HepG2 (cell line): ENCODE measurements at regions not wholly inside any gene's neighbourhood (a gene's known extent, or its start where the extent isn't known, plus 50 kb on each side); places are given as distances from the start of the nearest gene placed in this dataset.
A peak's percentile ranks its signal among the peaks of the same experiment; 100 is the strongest.

Source experiments
- FOXC1 ChIP-seq: sonication (generic); formaldehyde crosslinking; IDR thresholded peaks from 2 replicates; pipeline ENCODE4 v1.8.0; 2022; ENCODE audit warnings: mild to moderate bottlenecking, missing genetic modification reagents, borderline replicate concordance
- GLMP ChIP-seq: sonication (generic); formaldehyde crosslinking; IDR thresholded peaks from 2 replicates; pipeline ENCODE4 v1.9.0; 2021; ENCODE audit warnings: missing genetic modification reagents, mild to moderate bottlenecking, borderline replicate concordance
- HOXA9 ChIP-seq: sonication (generic); formaldehyde crosslinking; IDR thresholded peaks from 2 replicates; pipeline ENCODE4 v1.8.1; 2022; ENCODE audit warnings: missing genetic modification reagents, mild to moderate bottlenecking, moderate library complexity, borderline replicate concordance
- ISL2 ChIP-seq: sonication (generic); formaldehyde crosslinking; IDR thresholded peaks from 2 replicates; pipeline ENCODE4 v1.5.0; 2020; ENCODE audit warnings: missing genetic modification reagents
- KAT8 ChIP-seq: IDR thresholded peaks from 2 replicates; pipeline ENCODE4 v1.6.1; 2016; ENCODE audit warnings: missing genetic modification reagents, missing compliant biosample characterization
- LBX2 ChIP-seq: sonication (generic); formaldehyde crosslinking; IDR thresholded peaks from 2 replicates; pipeline ENCODE4 v1.5.0; 2020; ENCODE audit warnings: missing genetic modification reagents, mild to moderate bottlenecking, borderline replicate concordance
- MIXL1 ChIP-seq: IDR thresholded peaks from 2 replicates; pipeline ENCODE4 v1.6.1; 2016
- MTA3 ChIP-seq: sonication (generic); formaldehyde crosslinking; IDR thresholded peaks from 2 replicates; pipeline ENCODE4 v1.4.0; 2020; ENCODE audit warnings: missing genetic modification reagents
- RARA ChIP-seq: IDR thresholded peaks from 2 replicates; pipeline ENCODE4 v1.6.1; 2016; ENCODE audit warnings: missing genetic modification reagents, missing compliant biosample characterization
- RBAK ChIP-seq: sonication (generic); formaldehyde crosslinking; IDR thresholded peaks from 2 replicates; pipeline ENCODE4 v1.5.1; 2020; ENCODE audit warnings: mild to moderate bottlenecking, missing genetic modification reagents
- SIN3B ChIP-seq: fragments of 150-350 bp; IDR thresholded peaks from 2 replicates; pipeline ENCODE4 v1.6.1; 2014; ENCODE audit warnings: low read length
- TARDBP ChIP-seq: sonication (generic); formaldehyde crosslinking; IDR thresholded peaks from 2 replicates; pipeline ENCODE4 v1.8.0; 2022; ENCODE audit warnings: mild to moderate bottlenecking, missing genetic modification reagents
- TFE3 ChIP-seq: IDR thresholded peaks from 2 replicates; pipeline ENCODE4 v1.6.1; 2016
- ZBTB43 ChIP-seq: sonication (generic); formaldehyde crosslinking; conservative IDR thresholded peaks from 2 replicates; pipeline ENCODE4 v1.4.0; 2020; ENCODE audit warnings: missing genetic modification reagents
- ZFX ChIP-seq: sonication (generic); formaldehyde crosslinking; IDR thresholded peaks from 2 replicates; pipeline ENCODE4 v1.4.0; 2020; ENCODE audit warnings: mild to moderate bottlenecking, low read depth, missing genetic modification reagents, moderate library complexity
- ZKSCAN5 ChIP-seq: sonication (generic); formaldehyde crosslinking; IDR thresholded peaks from 2 replicates; pipeline ENCODE4 v1.5.1; 2020; ENCODE audit warnings: mild to moderate bottlenecking, missing genetic modification reagents
- ZNF12 ChIP-seq: sonication (generic); formaldehyde crosslinking; IDR thresholded peaks from 2 replicates; pipeline ENCODE4 v1.5.0; 2020; ENCODE audit warnings: missing genetic modification reagents
- ZNF230 ChIP-seq: sonication (generic); formaldehyde crosslinking; IDR thresholded peaks from 2 replicates; pipeline ENCODE4 v1.4.0; 2020; ENCODE audit warnings: mild to moderate bottlenecking, missing genetic modification reagents
- ZNF317 ChIP-seq: sonication (generic); formaldehyde crosslinking; IDR thresholded peaks from 2 replicates; pipeline ENCODE4 v1.5.0; 2020; ENCODE audit warnings: mild to moderate bottlenecking, missing genetic modification reagents
- ZNF543 ChIP-seq: sonication (generic); formaldehyde crosslinking; IDR thresholded peaks from 2 replicates; pipeline ENCODE4 v1.4.0; 2020; ENCODE audit warnings: mild to moderate bottlenecking, missing genetic modification reagents
- ZNF781 ChIP-seq: sonication (generic); formaldehyde crosslinking; IDR thresholded peaks from 2 replicates; pipeline ENCODE4 v1.5.1; 2020; ENCODE audit warnings: borderline replicate concordance, mild to moderate bottlenecking, missing genetic modification reagents; ENCODE audit errors: not compliant biosample characterization
- TF ChIP-seq, protein P1 (sequence below): sonication (generic); formaldehyde crosslinking; IDR thresholded peaks from 2 replicates; pipeline ENCODE4 v1.5.1; 2020; ENCODE audit warnings: mild to moderate bottlenecking, missing genetic modification reagents, moderate library complexity
- TF ChIP-seq, protein P2 (sequence below): sonication (generic); formaldehyde crosslinking; IDR thresholded peaks from 2 replicates; pipeline ENCODE4 v1.5.0; 2020; ENCODE audit warnings: missing genetic modification reagents
- TF ChIP-seq, protein P3 (sequence below): sonication (generic); formaldehyde crosslinking; IDR thresholded peaks from 2 replicates; pipeline ENCODE4 v1.8.0; 2022; ENCODE audit warnings: mild to moderate bottlenecking, missing genetic modification reagents, borderline replicate concordance

DNA sequence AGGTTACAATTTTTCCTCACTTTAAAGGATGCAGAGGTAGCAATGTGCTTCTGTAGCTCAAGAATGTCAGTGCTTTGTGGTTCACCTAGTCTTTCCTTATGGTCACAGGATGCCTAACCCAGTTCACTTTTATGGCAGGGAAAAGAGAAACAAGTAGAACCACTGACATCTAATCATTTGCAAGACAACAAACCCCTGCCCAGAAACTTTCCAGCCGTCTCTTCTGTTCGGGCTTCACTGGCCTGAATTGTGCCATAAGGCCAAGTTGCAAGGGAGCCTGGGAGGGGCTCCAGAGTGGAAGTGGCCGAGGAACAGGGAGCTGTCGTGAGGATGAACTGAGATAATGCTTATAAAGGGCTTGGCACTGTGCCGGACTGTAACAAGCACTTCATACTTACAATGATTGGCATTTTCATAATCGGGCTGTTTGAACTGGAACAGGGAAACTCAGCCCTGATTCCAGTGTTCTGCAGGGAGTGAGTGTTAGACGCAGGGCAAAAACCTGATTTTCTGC lies 212.6 kb downstream of the BCAS1 start (continued):
- TF ChIP-seq ZNF317 (CRISPR knock-in tag) (no peak), ZNF781 (CRISPR knock-in tag) (no peak), KAT8 (0 out of 2 replicates have a peak, but pooled peaks have one; percentile 16), ZNF543 (CRISPR knock-in tag) (no peak), MIXL1 (CRISPR knock-in tag) (no peak), SIN3B (no peak), ZBTB43 (CRISPR knock-in tag) (0 out of 2 replicates have a peak, but pooled peaks have one; percentile 19), HOXA9 (CRISPR knock-in tag) (no peak), LBX2 (CRISPR knock-in tag) (no peak), MTA3 (CRISPR knock-in tag) (no peak), FOXC1 (CRISPR knock-in tag) (no peak), ZFX (CRISPR knock-in tag) (no peak), GLMP (no peak), RBAK (CRISPR knock-in tag) (no peak), ZNF12 (CRISPR knock-in tag) (no peak), TFE3 (no peak), ZKSCAN5 (CRISPR knock-in tag) (no peak), ZNF230 (CRISPR knock-in tag) (no peak), RARA (CRISPR knock-in tag) (no peak), TARDBP (no peak), ISL2 (CRISPR knock-in tag) (no peak)
- TF ChIP-seq, protein P1, sequence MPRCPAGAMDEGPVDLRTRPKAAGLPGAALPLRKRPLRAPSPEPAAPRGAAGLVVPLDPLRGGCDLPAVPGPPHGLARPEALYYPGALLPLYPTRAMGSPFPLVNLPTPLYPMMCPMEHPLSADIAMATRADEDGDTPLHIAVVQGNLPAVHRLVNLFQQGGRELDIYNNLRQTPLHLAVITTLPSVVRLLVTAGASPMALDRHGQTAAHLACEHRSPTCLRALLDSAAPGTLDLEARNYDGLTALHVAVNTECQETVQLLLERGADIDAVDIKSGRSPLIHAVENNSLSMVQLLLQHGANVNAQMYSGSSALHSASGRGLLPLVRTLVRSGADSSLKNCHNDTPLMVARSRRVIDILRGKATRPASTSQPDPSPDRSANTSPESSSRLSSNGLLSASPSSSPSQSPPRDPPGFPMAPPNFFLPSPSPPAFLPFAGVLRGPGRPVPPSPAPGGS = no peak
- TF ChIP-seq, protein P2, sequence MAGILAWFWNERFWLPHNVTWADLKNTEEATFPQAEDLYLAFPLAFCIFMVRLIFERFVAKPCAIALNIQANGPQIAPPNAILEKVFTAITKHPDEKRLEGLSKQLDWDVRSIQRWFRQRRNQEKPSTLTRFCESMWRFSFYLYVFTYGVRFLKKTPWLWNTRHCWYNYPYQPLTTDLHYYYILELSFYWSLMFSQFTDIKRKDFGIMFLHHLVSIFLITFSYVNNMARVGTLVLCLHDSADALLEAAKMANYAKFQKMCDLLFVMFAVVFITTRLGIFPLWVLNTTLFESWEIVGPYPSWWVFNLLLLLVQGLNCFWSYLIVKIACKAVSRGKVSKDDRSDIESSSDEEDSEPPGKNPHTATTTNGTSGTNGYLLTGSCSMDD (CRISPR knock-in tag) = no peak
- TF ChIP-seq, protein P3, sequence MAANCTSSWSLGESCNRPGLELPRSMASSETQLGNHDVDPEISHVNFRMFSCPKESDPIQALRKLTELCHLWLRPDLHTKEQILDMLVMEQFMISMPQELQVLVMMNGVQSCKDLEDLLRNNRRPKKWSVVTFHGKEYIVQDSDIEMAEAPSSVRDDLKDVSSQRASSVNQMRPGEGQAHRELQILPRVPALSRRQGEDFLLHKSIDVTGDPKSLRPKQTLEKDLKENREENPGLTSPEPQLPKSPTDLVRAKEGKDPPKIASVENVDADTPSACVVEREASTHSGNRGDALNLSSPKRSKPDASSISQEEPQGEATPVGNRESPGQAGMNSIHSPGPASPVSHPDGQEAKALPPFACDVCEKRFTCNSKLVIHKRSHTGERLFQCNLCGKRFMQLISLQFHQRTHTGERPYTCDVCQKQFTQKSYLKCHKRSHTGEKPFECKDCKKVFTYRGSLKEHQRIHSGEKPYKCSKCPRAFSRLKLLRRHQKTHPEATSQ (CRISPR knock-in tag) = no peak
